Neural cell (in vitro differentiated cells): ENCODE measurements at regions not wholly inside any gene's neighbourhood (a gene's known extent, or its start where the extent isn't known, plus 50 kb on each side); places are given as distances from the start of the nearest gene placed in this dataset.
"Not testable (repeated sequence)": the region's sequence is repeated elsewhere in the genome, so short reads cannot be mapped to it uniquely, and the experiment has no call there.

ENCODE experiments used
- H2AFZ ChIP-seq: fragments of 200-600, 300-800 bp; sonication (generic), shearing (Covaris generic); 2 replicates; pipeline ENCODE4 v1.6.0; 2014; ENCODE audit warnings: low read depth, mild to moderate bottlenecking, antibody characterized with exemption, low read length, moderate library complexity
- H3F3A ChIP-seq: fragments of 200-600 bp; shearing (Covaris generic); 2 replicates; pipeline ENCODE4 v1.6.1; 2016; ENCODE audit warnings: mild to moderate bottlenecking, moderate library complexity, mixed read lengths, antibody characterized with exemption, low read length; ENCODE audit not compliant: insufficient read depth, poor library complexity, severe bottlenecking
- H3K27ac ChIP-seq: fragments of 200-600, 300-800 bp; sonication (generic), shearing (Covaris generic); 2 replicates; pipeline ENCODE4 v1.5.1; 2014; ENCODE audit warnings: mild to moderate bottlenecking, low read length, moderate library complexity
- H3K27me3 ChIP-seq: fragments of 300-800, 200-600 bp; sonication (generic), shearing (Covaris generic); 2 replicates; pipeline ENCODE4 v1.6.0; 2014; ENCODE audit warnings: mild to moderate bottlenecking, low read depth, low read length, moderate library complexity; ENCODE audit not compliant: insufficient read depth
- H3K36me3 ChIP-seq: fragments of 300-800, 200-600 bp; sonication (generic), shearing (Covaris generic); 2 replicates; pipeline ENCODE4 v1.5.1; 2014; ENCODE audit warnings: mild to moderate bottlenecking, antibody characterized with exemption, low read length, moderate library complexity; ENCODE audit not compliant: insufficient read depth
- H3K4me2 ChIP-seq: fragments of 300-800, 200-600 bp; sonication (generic), shearing (Covaris generic); 2 replicates; pipeline ENCODE4 v1.6.0; 2014; ENCODE audit warnings: mild to moderate bottlenecking, low read length
- H3K4me3 ChIP-seq: fragments of 300-800, 200-600 bp; sonication (generic), shearing (Covaris generic); 2 replicates; pipeline ENCODE4 v1.5.1; 2014; ENCODE audit warnings: mild to moderate bottlenecking, low read length, moderate library complexity
- H3K79me2 ChIP-seq: fragments of 200-600 bp; shearing (Covaris generic); replicated peaks from 2 replicates; pipeline ENCODE4 v1.6.0; 2014; ENCODE audit warnings: mild to moderate bottlenecking, low read length, moderate library complexity; ENCODE audit not compliant: insufficient read depth
- H3K9ac ChIP-seq: fragments of 300-800, 200-600 bp; sonication (generic), shearing (Covaris generic); 2 replicates; pipeline ENCODE4 v1.6.1; 2016; ENCODE audit warnings: mild to moderate bottlenecking, low read length, mixed read lengths
- H3K9me2 ChIP-seq: fragments of 200-600 bp; shearing (Covaris generic); 2 replicates; pipeline ENCODE4 v1.6.1; 2016; ENCODE audit warnings: mild to moderate bottlenecking, low read length, mixed read lengths; ENCODE audit not compliant: insufficient read depth
- H3K9me3 ChIP-seq: fragments of 200-600, 300-800 bp; sonication (generic), shearing (Covaris generic); 2 replicates; pipeline ENCODE4 v1.6.1; 2016; ENCODE audit warnings: mild to moderate bottlenecking, mixed run types, low read length, moderate library complexity, mixed read lengths
- H4K20me1 ChIP-seq: fragments of 200-600 bp; shearing (Covaris generic); 2 replicates; pipeline ENCODE4 v1.6.1; 2016; ENCODE audit warnings: mild to moderate bottlenecking, mixed run types; ENCODE audit not compliant: insufficient read depth
- CTCF ChIP-seq: fragments of 450-650 bp; IDR thresholded peaks from 2 replicates; pipeline ENCODE4 v1.5.1; 2014; ENCODE audit warnings: antibody characterized with exemption, mild to moderate bottlenecking, moderate library complexity; ENCODE audit not compliant: poor library complexity, severe bottlenecking
- EP300 ChIP-seq: fragments of 450-650 bp; conservative IDR thresholded peaks from 2 replicates; pipeline ENCODE4 v1.6.1; 2014; ENCODE audit warnings: antibody characterized with exemption, mild to moderate bottlenecking, moderate library complexity; ENCODE audit not compliant: poor library complexity, severe bottlenecking
- EZH2 ChIP-seq: fragments of 200-600, 300-800 bp; shearing (Covaris generic), sonication (generic); IDR thresholded peaks from 2 replicates; pipeline ENCODE4 v1.6.1; 2014; ENCODE audit warnings: antibody characterized with exemption, low read length, borderline replicate concordance, mild to moderate bottlenecking; ENCODE audit not compliant: insufficient read depth, poor library complexity, severe bottlenecking
- MXI1 ChIP-seq: fragments of 450-650 bp; conservative IDR thresholded peaks from 2 replicates; pipeline ENCODE4 v1.6.1; 2014; ENCODE audit warnings: antibody characterized with exemption, mild to moderate bottlenecking; ENCODE audit not compliant: poor library complexity, severe bottlenecking
- POLR2AphosphoS5 ChIP-seq: IDR thresholded peaks from 2 replicates; pipeline ENCODE4 v1.6.1; 2012
- RAD21 ChIP-seq: fragments of 450-650 bp; conservative IDR thresholded peaks from 2 replicates; pipeline ENCODE4 v1.6.1; 2014; ENCODE audit warnings: antibody characterized with exemption, mild to moderate bottlenecking, moderate library complexity
- REST ChIP-seq: IDR thresholded peaks from 2 replicates; pipeline ENCODE4 v1.6.1; 2012; ENCODE audit warnings: borderline replicate concordance
- SMC3 ChIP-seq: fragments of 450-650 bp; conservative IDR thresholded peaks from 2 replicates; pipeline ENCODE4 v1.6.1; 2014; ENCODE audit warnings: antibody characterized with exemption, mild to moderate bottlenecking, moderate library complexity; ENCODE audit not compliant: poor library complexity
- TAF1 ChIP-seq: IDR thresholded peaks from 2 replicates; pipeline ENCODE4 v1.6.1; 2012; ENCODE audit warnings: low read depth

GRCh38 chr16:87152221-87152755, 164.9 kb downstream of the C16orf95 start:
- no peaks in the 10 kb centered on the region for H3K79me2 ChIP-seq

GRCh38 chr16:87153326-87153725, 163.9 kb downstream of the C16orf95 start:
- no peaks in the 10 kb centered on the region for H3K36me3 ChIP-seq
- no peaks in the 10 kb centered on the region for H3K9me2 ChIP-seq
- H3F3A ChIP-seq: no peaks in the 10 kb centered on the region
- no peaks in the 10 kb centered on the region for H4K20me1 ChIP-seq
- H3K4me3 ChIP-seq: no peak overlapping the region
- no peak overlapping the region for H3K9ac ChIP-seq
- H2AFZ ChIP-seq: no peak overlapping the region
- H3K9me3 ChIP-seq: no peaks in the 10 kb centered on the region
- no peaks in the 10 kb centered on the region for H3K79me2 ChIP-seq
- H3K27ac ChIP-seq: no peak overlapping the region
- no peaks in the 10 kb centered on the region for H3K27me3 ChIP-seq
- TF ChIP-seq REST: no peak
- no peak for TF ChIP-seq TAF1
- TF ChIP-seq SMC3: no peak
- no peak for TF ChIP-seq MXI1
- no peak for TF ChIP-seq EP300
- no peak for TF ChIP-seq RAD21
- H3K4me2 ChIP-seq: no peak overlapping the region

More at GRCh38 chr16:87152221-87152755, 164.9 kb downstream of the C16orf95 start:
- Histone ChIP-seq H3K4me2 (no peak overlapping the region), H3K27me3 (no peaks in the 10 kb centered on the region), H3K9ac (no peak overlapping the region), H3K4me3 (no peak overlapping the region), H4K20me1 (no peaks in the 10 kb centered on the region), H3F3A (no peaks in the 10 kb centered on the region), H3K9me3 (no peaks in the 10 kb centered on the region), H3K9me2 (no peaks in the 10 kb centered on the region), H2AFZ (no peak overlapping the region), H3K27ac (no peak overlapping the region), H3K36me3 (no peaks in the 10 kb centered on the region)
- no peak for TF ChIP-seq EZH2
- TF ChIP-seq CTCF: no peak
- TF ChIP-seq POLR2AphosphoS5: no peak
- TF ChIP-seq EP300: no peak
- TF ChIP-seq MXI1: no peak
- TF ChIP-seq REST: no peak
- no peak for TF ChIP-seq SMC3
- no peak for TF ChIP-seq RAD21
- no peak for TF ChIP-seq TAF1

GRCh38 chr16:87155315-87155714, 161.9 kb downstream of the C16orf95 start:
- not testable (repeated sequence) for H3K27ac ChIP-seq, H3K79me2 ChIP-seq

More at GRCh38 chr16:87155315-87155714, 161.9 kb downstream of the C16orf95 start:
- not testable (repeated sequence) for H3K4me3 ChIP-seq, H3K9me2 ChIP-seq, H3K27me3 ChIP-seq, H3F3A ChIP-seq, H4K20me1 ChIP-seq, H3K9ac ChIP-seq, H3K4me2 ChIP-seq, H3K9me3 ChIP-seq, H3K36me3 ChIP-seq, H2AFZ ChIP-seq
